A204.1 (cell line): ENCODE measurements at regions not wholly inside any gene's neighbourhood (a gene's known extent, or its start where the extent isn't known, plus 50 kb on each side); places are given as distances from the start of the nearest gene placed in this dataset.
"Not testable (repeated sequence)": the region's sequence is repeated elsewhere in the genome, so short reads cannot be mapped to it uniquely, and the experiment has no call there.

Experiments used
- FAIRE-seq: peaks from 2 replicates; lab custom pipeline; 2012; peaks lifted over from hg19 to GRCh38; lab: Jason Lieb, UNC

DNA sequence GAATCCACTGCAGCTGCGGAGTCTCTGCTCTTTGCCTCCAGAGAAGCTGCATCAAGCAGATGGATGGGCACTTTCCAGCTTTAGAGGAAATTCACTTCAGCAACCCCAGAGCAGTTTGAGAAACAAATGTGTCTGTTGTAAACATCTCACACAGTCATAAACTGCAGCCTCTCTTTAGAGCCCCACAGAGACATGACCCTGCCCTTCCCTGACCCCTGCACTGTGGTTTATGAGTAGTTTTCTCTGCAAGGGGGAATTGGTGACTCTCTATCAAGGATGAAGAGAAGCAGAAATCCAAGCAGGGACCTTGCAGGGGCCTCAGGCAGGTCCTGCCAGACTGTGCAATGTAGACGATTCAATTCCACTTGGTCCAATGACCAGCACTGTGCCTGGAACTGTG is 160.2 kb downstream of the SH2D4B start:
- FAIRE-seq = no peak

DNA sequence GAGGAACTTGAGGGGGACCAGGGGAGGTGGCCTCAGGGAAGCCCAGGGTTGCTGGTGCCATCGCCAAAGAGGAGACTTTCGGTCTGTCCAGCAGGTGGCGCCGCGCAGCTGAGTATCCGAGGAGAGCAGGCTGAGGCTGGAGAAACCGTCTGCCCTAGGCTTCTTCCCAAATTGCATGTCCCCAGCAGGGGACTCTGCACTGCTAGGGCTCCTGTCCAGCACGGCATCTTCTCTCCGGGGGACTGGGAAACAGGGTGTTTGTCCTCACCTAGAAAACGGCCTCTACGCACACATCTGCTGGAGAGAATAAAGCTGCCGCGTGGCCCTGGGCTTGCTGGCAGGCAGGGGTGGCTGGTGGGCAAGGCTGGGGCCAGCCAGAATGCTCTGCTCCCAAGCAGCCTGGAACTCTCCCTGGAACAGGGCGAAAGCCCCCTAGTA is 161.9 kb downstream of the SH2D4B start:
- FAIRE-seq = no peak

DNA sequence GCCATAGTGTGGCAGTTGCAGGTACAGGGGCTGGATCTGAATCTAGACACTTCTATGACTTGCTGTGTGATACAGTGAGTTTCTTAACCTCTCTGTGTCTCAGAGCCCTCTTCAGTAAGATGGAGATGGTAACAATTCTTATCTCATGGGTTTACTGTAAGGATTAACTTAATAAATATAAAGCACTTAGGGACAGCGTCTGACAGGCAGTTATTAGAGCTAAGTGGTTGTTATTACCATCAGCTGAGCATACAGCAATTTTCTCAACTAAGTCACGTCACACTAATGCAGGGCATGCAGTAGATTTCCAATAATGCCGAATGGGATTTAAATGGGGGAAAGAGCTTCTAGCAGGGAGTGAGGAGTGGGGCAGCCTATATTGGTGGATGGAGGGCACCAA is 162.6 kb downstream of the SH2D4B start:
- FAIRE-seq = no peak

DNA sequence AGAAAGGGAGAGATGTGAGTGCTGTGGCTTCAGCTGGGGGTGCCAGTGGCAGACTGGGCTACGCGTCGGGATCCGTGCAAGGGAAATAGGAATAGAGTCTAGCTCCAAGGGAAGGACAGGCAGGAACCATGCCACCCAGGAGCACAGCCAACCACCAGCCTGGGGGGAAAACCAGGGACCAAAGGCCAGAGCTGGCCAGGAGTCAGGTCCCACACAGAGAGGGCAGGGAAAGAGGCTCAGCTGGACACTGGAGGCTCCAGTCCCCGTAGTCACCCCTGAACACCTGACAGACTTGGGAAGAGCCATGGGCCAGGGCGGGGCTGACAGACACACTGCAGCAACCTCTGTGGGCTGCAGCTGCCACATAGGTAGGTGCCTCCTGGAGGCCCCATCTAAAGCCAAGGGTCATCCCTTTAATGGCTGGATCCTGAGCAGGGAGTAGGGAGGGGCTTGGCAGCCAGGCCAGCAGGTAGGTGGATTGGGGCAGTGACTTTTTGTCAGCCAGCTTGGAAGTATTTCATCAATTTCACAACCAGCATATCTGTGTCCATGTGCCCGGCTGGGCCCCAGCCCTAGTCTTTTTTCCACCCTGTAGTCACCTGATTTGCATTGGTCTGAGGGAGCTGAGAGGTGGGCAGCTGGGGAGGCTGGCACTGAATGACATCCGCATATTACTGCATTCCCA is 163.2 kb downstream of the SH2D4B start:
- no peak for FAIRE-seq

DNA sequence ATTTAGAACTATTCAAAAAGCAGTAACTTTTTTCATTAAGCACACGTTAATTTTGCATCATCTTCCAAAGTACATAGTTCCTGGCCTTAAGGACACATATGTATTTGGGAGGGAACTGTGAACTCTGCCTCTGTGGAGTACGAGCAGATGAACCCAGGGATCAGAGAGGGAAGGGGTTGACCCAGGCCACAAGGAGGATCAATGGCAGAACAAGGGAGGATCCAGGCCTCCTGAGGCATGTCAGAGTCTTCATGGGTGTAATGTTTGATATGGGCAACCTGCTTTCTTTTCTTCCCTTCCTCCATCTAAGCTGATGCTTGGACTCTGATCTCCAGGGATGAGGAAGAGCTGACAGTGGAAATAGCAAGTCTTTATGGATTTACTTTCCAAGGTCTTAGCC is 164.0 kb downstream of the SH2D4B start:
- FAIRE-seq = no peak

DNA sequence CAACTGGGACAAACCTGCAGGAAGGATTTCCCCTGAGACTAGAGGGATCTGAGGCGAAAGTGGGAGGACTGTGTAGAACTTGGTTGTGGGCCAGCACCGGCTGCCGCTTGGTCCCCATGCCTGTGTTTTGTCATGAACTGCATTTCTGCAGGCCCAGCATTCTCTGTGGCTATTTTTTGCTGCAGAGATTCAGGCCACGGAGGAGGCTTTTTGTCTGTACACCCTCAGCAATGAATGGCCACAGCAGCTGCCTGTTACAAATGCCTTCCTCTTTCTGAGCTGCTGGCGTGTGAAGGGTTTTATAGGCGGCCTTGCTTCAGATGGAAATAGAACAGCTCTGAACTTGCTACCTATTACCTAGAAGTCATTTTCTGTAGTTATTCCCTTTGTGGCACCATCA is 164.4 kb downstream of the SH2D4B start:
- FAIRE-seq = no peak

DNA sequence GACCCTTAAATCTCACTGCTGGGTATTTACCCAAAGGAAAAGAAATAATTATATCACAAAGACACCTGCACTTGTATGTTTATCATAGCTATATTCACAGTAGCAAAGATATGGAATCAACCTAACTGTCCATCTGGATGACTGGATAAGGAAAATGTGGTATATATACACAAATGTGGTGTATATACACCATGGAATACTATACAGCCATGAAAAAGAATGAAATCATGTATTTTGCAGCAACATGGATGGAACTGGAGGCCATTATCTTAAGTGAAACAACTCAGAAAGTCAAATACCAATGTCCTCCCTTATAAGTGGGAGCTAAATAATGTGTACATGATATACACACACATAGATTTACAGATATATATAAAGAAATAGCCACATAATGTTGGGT is 168.2 kb downstream of the SH2D4B start:
- FAIRE-seq = no peak

DNA sequence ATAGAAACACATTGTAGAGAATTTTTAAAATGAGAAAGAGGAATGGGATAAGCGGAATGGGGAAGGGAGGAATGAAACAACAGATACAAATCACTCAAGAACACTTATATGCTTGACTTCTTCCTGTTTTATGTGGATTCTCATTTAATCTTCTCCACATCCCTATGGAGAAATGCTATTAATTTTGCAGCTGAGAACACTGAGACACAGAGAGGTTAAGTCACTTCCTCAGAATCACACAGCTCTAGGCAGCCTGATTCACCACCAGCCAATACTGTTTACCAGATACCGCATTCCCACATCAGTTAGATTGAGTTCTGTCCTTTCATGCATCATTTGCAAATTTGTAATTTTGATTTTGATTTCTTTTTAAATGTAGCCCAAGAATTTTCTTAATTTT is 170.5 kb downstream of the SH2D4B start:
- no peak for FAIRE-seq

DNA sequence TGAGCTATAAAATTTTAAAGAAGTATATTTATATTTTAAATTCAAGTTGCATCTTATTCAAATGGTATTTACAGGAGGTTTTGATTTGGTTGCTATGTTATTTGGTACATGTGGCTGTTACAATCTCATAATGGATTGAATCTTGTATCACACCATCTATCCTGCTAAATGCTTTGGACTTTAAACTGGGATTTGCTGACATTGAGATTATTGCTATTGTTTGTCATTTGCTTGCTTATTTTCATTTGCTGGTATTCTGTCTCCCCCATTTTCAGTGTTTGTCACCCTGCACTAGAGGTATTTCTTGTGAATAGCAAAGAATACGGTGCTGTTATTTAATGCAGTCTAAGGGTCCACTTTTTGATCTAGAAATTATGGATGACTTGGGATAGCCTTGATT is 171.1 kb downstream of the SH2D4B start:
- FAIRE-seq = peak; percentile 23

DNA sequence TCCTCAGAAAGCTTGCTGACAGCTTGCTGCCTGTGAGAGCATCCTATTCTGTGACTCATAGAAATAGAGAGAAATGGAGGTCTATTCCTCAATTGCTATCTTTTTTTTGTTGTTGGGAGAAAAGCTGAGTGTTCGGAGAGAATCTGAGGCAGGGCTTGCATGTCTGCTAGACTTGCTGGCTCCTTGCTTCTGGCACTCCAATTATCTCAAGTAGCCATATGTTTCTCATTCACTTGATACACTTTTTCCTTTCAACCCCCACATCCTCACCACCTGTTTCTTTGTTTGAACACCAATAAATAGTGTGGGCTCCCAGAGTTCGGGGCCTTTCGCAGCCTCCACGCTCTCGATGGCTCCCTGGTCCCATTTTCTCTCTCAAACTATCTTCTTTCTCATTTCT is 172.2 kb downstream of the SH2D4B start:
- no peak for FAIRE-seq

DNA sequence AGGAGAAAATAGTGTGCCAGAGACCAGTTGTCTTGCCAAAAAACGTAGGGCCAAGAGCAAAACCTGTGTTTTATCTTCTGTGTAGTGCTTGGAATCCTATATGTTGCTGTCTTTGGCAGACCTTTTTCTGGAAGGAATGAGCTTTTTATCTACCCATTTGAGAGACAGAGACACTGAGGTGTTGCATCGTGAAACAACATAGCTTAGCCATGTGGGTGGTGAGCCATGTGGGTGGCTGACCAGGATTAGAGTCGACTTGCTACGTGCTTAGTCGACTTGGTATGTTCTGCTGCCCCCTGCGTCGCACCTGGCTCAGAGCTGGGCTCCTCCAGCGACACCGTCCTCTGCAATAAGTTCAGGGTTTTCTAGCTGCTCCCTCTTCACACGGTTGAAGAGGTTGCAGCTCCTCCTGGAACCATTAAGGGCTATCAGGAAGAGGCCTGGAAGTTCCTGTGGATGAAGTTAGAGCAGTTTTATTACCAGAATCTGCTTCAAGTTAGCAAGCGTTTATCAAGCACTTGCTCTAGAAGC is 175.8 kb downstream of the SH2D4B start:
- no peak for FAIRE-seq

DNA sequence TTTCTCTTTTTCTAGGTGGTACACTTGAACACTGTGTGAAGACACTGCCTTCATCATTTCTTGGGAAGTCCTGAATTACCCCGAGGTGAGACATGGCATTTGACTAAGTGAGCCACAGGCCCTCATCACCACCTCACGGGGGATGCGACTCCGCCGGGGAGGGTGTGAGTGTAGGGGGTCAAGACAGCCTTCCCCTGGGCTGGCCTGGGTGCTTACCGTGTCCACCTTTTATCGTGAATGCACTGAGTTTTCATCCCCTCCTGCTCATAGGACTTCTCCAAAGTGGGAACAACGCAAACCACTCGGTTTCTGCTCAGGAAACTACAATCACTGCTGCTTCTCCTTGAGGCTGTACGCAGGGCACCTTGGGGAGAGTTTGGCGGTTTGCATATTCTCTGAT is 176.9 kb downstream of the SH2D4B start:
- no peak for FAIRE-seq

DNA sequence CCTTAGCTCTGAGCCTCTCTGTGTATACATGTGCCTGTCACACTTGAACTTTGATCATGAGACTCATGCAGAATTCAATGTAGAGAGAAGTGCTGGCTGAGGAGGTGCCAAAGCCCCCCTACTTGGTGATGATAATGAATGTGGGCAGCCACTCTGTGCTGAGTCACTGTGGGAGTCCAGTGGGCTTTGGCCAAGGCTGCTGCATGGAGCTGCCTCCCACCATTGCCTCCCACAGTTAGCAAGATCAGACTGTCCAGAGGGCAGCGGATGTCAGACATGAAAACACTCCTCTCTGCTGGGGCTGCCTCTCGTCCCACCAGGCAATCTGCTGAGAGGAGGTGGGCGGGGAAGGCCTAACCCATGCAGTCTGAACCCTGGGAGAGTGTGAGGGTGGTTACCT is 180.3 kb downstream of the SH2D4B start:
- FAIRE-seq = no peak

DNA sequence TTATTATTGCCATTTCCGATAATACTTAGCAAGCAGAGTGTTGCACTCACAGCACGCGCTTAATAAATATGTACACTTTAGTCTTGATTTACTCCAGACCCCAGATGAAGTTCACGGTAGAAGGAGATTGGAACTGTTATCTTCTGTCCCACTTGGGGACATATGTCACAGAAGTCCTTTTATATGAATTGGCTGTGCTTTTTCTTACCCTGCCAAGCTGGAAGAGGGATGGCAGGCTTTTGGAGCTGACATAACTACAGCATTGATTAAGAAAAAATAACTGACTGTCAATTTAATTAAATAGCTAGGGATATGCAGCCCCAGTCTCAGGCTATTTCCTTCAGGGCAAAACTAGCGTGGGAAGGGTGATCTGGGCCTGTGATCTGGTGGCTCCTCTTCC is 182.2 kb downstream of the SH2D4B start:
- no peak for FAIRE-seq

DNA sequence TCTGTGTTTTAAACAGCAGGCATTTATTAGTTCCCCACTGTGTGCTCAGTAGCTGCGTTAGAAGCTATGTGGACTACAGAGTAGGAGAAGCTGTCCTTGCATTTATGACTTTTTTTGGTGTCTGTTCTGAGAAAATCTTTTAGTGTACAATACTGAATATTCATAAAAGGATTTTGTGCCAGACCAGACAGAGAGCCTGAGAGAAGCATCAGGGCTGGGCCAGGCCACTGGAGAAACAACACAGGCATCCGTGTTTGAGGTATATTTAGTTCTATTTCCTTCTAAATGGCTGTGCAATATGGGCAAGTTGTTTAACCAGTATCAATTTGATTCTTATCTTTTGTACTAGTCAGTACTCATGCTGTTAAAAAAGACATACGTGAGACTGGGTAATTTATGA is 182.8 kb downstream of the SH2D4B start:
- FAIRE-seq = no peak

DNA sequence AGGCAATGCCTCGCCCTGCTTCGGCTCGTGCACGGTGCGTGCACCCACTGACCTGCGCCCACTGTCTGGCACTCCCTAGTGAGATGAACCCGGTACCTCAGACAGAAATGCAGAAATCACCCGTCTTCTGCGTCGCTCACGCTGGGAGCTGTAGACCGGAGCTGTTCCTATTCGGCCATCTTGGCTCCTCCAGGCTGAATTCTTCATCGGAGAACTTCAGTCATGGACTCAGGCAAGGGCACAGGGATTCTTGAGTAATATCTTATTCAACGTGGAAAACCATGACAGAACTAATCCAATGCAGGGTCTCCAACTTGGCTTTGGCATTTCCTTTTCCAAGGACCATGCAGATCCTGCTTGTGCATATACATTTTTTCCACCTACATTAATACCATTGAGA is 190.7 kb downstream of the SH2D4B start:
- FAIRE-seq = not testable (repeated sequence)

DNA sequence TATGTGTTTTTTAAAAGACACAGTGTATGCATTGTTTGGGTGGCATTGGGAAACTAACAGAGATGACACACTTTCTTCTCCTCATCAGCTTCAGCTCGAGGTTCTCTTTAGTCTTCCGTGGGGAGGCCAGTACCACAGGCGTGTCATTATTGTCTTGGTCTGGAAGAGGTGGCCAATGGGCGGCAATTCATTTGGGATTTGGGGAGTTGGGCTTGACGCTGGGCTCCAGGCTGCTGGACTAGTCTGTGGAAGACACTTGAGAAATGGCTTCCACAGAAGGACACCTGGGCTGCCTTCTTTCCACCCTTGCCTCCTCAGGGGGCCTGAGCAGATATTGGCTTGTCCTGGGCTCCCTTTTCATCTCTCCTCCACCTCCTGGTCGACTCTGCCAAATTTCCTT is 192.2 kb downstream of the SH2D4B start:
- no peak for FAIRE-seq

DNA sequence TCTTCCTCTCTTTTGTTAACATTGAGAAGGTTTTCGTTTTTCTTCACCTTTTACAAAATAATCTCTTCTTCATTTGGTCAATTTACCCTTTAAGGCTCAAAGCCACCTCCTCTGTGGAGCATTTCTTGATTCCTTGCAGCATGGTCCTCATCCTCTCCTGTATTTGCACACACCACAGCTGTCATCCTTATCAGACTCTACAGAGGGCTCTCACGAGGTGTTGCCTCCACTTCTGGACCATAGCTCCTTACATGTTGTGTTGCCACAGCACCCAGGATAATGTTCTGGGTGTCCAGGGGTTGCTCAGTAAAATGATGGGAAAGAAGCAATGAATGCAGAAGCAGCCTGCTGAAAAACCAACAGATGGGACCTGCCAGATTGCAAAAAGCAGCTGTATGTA is 192.8 kb downstream of the SH2D4B start:
- no peak for FAIRE-seq

DNA sequence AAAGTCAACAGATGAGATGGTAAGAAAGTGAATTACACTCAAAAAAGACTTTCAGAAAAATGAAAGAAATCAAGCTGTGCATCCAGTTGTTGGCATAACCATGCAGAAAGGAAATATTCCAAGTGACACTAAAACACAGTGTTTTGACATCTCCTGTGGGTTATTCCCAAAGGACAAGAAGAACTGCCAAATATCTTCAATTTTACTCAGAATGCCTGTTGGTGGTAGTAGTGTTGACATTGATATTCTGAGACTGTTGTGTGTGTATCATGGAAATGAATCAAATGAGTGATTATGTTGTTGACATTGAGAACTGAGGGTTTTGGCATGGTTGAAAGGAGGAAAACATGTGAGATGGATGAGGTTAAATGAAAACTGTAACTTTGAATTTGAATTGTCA is 196.9 kb downstream of the SH2D4B start:
- FAIRE-seq = no peak

DNA sequence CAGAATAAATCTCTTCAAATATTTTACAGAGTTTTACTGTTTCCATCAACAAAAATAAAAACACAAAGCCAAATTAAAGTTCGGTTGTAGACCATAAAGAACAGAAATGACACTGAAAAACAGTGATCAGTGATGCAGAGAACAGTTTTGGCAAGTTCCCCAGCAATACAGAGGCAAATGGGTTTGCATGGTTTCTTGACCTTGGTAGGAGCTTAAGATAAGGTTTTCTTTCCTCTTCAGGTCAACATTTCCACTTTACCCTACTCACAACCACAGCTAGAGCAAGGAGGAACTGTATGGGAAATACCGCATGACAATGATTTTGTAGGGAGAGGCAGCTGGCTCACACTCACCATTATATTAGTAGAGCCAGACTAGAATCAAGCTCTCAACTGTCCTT is 199.5 kb downstream of the SH2D4B start:
- no peak for FAIRE-seq

DNA sequence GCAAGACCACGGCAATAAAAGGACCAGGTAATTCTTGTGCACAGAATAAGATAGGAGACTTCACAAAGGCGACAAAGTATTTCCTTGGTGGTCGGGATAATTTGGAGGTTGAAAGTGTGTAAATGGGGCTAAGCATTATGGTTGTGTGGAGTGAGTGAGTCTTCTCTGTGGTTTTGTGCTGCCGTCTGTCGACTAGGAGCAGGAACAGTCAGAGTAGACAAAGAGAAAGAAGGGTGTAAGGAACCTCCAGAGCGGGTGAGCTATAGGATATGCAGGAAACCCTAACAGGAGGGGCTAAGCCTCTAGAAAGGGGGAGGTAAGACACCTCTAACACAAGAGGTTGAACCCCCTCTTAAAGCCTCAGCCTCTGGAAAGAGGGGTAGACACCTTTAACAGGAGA is 201.6 kb downstream of the SH2D4B start:
- FAIRE-seq = no peak

DNA sequence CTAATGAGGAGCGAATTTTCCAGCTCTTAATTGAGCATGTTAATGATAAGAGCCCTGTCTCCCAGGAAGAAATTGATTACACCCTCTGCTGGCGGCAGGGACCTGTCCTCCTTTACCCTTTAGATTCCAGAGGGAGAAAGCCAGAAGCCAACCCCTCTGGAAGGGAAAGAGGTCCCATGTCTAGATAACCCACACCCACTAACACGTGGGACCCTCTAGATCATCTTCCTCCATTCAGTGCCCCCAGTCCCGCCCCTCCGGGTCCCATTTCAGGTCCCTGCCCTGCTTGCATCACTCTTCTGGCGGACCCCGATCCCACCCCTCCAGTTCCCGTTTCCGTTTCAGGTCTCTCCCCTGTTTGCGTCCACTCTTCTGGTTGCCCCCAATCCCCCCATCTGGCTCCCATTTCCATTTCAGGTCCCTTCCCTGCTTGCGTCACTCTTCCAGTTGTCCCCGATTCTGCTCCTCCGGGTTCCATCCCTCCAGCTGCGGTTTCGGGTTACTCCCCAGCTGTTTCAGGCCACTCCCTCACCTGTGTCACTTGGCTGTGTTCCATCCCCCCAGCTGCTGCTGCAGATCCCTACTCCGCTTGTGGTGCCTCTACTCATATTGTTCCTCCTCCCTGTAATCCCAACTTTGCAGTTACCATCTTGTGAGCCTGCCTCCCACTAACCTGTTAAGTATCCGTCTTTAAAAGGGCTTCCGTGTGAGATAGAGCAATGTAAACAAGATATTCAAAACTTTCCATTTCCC is 202.4 kb downstream of the SH2D4B start:
- no peak for FAIRE-seq

DNA sequence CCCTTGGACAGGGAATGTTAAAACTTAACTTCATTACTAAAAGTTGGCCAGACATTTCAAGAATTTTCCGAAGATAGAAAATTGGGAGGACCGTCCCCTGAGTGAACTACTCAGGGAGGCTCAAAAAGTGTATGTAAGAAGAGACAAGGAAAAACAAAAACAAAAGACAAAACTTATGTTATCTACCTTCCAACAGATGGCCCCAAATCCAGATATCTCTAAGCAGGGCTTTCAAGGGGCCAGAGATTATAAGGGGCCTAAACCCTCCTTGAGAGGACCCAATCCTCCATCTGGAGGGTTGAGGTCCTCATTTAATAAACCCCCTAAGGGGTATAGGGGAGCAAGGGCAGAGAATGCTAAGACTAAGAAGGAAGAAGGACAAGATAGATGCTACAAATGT is 203.6 kb downstream of the SH2D4B start:
- no peak for FAIRE-seq

DNA sequence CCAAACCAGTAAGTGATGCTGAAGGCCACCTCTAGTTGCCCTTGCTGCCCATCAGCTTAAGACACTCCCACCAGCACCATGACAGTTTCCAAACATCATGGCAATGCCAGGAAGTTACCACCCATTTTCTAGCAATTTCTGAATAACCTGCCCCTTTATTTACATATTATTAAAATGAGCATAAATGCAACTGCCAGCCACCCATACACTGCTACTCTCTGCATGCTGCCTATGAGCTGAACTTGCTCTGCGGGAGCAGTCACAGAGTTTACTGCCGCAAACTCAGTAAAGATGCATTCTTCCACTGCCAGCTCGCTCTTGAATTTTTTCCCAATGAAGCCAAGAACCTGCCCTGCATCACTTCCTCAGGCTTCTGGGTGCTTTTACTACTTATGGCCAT is 212.6 kb downstream of the SH2D4B start:
- no peak for FAIRE-seq
